ENCODE measurements at regions not wholly inside any gene's neighbourhood (a gene's known extent, or its start where the extent isn't known, plus 50 kb on each side); places are given as distances from the start of the nearest gene placed in this dataset.
"Not testable (repeated sequence)": the region's sequence is repeated elsewhere in the genome, so short reads cannot be mapped to it uniquely, and the experiment has no call there.

- no peak for DNase-seq (ENCODE audit: low spot score)
Observed at GRCh38 chr3:30469133-30469532, 137.3 kb upstream of the TGFBR2 start.

- no peak for DNase-seq (ENCODE audit: low spot score)
Observed at GRCh38 chr3:30470496-30470895, 135.9 kb upstream of the TGFBR2 start.

GRCh38 chr3:30471066-30471465, 135.3 kb upstream of the TGFBR2 start:
- no peak for DNase-seq (ENCODE audit: low spot score)

DNA sequence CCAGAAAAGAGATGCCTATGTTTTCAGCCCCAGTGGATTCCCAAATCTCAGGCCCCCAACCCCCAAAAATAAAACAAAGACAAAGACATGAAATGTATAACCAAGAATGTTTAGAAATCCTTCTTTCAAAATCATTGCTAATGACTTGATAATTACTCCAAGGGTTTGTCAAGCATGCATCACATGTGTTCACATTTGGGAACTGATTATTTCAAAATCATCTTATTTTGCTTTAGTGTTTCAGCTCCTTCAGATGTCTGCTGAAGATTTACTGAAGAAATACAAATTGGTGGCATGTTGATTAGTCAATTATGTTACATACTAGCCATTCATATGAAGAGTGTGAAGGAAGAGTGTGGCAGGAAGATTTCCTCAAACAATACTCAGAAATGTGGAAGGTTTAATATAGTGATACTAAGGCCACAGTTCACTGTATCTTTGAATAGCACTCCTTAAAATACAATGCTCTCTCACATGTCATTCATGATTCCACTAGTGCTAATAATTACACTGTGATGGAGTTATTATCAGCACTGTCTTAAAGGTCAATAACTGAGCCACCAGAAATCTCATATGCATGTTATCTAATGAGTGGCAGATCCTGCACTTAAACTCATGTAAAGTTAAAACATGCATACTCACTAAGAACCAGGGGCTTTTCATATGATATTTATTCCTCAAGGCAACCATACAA, 134.5 kb upstream of the TGFBR2 start:
- DNase-seq (ENCODE audit: low spot score), result no peak

DNA sequence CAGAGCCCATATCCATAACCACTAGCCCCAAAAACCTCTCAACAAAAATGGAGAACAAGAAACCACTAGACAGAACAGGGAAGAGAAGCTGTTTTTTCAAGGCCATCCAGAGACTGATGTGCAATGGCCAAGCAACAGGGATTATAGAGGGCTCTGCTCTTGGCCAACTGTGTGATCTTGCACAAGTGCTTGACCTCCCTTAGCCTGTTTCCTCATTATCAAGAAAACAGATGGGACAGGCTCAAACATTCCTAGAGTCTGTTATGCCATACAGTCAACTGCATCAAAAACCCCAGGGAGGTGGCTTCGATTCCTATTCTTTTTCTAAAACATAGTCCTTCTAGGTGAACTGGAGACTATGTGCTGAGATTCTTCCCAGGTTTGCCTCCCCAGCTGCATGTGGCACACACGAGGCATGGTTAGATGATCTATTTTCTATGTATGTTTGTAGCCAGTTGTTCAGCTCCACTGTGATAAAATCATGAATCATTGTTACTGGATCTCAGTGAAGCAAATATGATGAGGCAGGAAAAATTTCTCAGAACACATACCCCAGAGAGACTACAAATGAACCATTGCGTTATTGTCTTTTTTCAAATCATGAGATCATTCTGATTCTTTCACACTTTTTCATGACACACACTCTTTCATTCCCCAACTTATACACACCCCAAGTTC, 132.9 kb upstream of the TGFBR2 start:
- no peak for DNase-seq (ENCODE audit: low spot score)

GRCh38 chr3:30474371-30474770, 132.0 kb upstream of the TGFBR2 start:
- no peak for DNase-seq (ENCODE audit: low spot score)

- no peak for DNase-seq (ENCODE audit: low spot score)
Observed at GRCh38 chr3:30475038-30475808, 131.2 kb upstream of the TGFBR2 start.

DNA sequence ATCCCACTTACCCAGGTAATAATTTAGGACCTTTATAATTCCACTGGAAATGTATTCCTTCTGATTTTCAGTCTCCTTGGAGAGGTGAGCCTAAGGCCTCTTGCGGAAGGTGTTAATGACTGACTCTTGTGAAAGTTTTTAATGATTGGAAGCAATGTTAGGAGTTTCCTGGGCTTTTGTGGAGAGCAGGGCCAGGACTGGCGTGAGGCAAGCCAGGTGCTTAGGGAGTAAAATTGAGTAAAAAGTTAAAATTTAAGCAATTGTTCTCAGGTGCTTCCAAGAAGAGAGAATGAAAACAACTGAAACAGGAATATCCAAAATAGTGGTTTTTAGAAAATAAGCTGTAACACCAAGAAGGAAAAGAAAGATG, 130.6 kb upstream of the TGFBR2 start:
- DNase-seq (ENCODE audit: low spot score), result no peak

DNA sequence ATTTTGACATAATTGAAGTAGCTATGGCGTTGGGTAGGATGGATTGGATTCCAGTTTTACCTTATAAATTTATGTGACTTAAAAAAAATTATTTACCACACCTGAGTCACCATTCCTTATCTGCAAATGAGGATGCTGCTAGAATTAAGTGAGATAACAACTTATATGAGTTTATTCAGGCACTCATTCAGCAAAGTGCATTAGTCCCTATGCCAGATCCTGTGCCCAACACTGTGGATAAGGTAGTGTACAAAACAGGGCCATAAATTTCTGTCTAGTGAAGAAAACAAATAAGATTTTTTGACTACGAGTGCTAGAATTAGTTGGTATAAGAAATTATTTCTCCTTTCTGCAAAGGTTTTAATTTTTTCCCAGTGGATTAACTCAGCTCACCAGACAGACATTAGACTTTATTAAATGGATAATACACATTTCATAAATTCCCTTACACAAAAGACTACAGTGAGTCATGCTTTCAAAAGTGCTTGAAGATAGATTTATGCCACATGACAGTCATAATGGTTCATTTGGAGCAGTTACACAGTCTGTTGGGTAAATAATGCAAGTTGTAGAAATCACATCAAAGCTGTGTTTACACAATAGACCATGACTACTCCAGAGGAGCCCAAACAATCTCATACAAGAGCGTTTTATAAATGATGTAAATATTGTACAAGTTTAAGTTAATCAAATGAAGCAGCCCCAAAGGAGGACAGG, 129.9 kb upstream of the TGFBR2 start:
- DNase-seq (ENCODE audit: low spot score), result no peak

DNA sequence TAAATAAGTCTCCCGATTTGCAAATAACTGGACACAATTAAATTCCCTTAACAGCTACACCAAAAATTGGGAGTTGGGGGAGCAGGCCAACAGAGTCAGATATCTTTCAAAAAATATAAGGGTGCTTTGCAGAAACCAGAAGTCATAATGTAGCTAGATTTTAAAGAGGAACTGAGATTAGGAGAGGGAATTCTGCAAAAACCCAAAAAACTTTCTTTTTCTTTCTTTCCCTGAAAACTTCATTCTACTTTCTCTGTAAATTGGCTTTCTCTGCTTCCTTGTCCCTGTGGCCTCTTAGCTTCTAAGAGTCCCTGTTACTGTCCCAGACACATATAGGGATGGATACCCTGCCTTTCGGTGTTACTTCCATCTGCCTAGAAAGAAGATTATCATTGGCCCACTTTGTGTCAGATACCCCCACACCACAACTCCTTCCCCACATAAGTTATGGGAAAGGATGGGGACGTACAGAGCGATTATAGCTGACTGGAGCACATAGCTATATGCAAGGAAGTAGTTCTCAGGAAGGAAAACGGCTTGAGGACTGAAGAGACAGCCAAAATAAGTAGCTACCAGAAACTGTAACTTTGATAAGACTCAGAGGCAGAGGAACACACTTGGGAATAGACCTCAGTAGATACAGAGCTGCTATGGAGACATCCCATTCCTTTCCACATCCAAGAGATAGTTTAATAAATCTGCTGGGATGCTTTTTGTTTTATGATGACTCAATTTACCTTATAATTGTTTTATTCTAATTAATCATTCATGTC, 129.1 kb upstream of the TGFBR2 start:
- no peak for DNase-seq (ENCODE audit: low spot score)

- not testable (repeated sequence) for DNase-seq (ENCODE audit: low spot score)
Observed at GRCh38 chr3:30479737-30480136, 126.7 kb upstream of the TGFBR2 start.

DNA sequence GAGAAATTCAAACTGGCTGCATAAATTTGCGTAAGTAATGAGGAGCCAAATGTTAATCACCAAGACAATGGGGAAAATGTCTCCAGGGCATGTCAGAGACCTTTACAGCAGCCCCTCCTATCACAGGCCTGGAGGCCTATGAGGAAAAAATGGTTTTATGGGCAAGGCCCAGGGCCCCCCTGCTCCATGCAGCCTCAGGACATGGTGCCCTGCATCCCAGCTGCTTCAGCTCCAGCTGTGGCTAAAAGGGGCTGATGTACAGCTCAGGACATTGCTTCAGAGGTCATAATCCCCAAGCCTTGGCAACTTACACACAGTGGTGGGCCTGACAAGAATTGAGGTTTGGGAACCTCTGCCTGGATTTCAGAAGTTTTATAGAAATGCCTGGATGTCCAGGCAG, 126.2 kb upstream of the TGFBR2 start:
- DNase-seq (ENCODE audit: low spot score), result not testable (repeated sequence)

- DNase-seq (ENCODE audit: low spot score), result no peak
Observed at GRCh38 chr3:30480587-30480986, 125.8 kb upstream of the TGFBR2 start.

GRCh38 chr3:30481241-30481640, 125.2 kb upstream of the TGFBR2 start:
- DNase-seq (ENCODE audit: low spot score), result no peak

DNA sequence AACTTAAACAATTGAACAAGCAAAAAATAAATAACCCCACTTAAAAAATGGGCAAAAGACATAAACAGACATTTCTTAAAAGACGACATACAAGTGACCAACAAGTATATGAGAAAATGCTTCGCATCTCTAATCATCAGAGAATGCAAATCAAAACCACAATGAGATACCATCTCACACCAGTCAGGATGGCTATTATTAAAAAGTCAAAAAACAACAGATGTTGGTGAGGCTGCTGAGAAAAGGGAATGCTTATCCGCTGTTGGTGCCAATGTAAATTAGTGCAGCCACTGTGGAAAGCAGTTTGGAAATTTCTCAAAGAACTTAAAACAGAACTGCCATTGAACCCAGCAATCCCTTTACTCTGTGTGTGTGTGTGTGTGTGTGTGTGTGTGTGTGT, 122.2 kb upstream of the TGFBR2 start:
- DNase-seq (ENCODE audit: low spot score), result not testable (repeated sequence)

DNA sequence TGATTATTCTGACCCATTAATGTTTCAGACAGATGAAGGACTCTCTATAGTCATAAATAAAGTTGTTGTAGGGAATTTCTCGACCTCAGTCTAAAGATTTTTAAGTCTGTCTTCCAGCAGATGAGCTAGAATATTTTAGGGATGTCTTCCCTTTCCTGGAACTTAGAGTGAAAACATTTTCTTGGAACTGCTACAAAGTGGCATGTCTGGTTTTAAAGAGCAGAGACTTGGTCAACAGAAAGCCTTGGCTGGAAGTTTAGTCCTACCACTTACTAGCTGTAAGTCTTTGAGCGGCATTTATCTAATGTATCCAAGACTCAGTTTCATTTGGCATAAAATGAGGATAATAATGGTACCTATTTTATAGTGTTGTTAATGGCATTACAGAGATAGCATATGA, 120.0 kb upstream of the TGFBR2 start:
- no peak for DNase-seq (ENCODE audit: low spot score)

GRCh38 chr3:30488070-30488756, 118.2 kb upstream of the TGFBR2 start:
- DNase-seq (ENCODE audit: low spot score), result no peak

DNA sequence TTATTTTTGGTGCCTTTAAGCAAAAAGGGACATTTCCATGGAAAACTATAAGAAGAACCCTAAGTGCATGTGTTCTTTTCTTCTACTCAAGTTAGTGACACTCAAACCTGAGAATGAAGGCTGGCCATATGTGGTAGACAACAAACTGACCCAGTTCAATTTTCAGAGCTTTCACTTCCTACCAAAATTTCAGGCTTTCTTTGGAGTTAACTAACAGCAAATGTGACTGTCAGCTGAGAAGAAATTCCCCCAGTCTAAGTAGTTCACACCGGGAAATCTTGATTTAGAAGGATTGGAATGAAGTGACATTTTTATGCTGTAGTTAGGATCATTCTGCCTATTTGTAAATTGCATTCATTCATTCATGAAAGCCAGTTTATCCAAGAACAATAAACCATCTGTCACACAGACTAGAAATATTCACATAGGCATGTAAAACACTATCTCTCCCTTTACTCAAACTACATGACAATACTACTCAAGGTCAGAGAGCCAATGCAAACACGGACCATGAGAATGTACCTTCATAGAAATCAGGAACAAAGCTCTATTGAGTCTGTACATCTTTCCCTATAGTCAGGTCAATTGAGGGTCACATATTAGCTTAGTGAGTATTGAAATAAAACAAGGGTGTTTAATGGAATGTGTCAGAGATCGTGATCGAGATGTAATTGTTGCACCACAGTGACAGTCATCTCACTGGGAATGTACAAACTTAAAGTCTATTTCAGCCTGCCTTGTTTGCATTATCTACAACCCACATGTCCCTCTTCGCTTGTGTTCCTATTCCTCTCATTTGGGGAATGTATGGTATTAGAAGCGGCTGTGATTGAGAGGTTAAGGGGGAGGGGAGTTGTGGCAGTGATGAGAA, 113.8 kb upstream of the TGFBR2 start:
- no peak for DNase-seq (ENCODE audit: low spot score)

DNA sequence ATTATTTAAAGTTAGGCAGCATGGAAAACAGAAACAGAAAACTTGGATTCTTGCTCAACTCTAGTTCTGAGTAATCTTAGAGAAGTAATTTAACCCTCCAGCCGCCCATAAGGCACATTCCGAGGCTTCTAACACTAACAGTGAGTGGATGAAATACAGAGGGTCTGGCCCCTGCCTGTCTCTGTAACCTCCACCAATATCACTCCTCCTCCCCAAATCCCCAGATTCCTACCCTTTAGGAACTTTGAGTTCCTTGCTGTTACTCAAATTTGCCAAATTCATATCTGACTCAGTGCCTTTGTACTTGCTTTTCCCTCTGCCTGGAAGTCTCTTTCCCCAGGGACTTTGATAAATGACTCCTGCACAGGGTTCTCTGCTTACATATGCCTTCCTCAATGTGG, 112.5 kb upstream of the TGFBR2 start:
- DNase-seq (ENCODE audit: low spot score), result no peak
